NCI-H1048 (cell line): ENCODE measurements at regions not wholly inside any gene's neighbourhood (a gene's known extent, or its start where the extent isn't known, plus 50 kb on each side); places are given as distances from the start of the nearest gene placed in this dataset.

Experiments used
- DNase-seq: peaks from one replicate; lab custom pipeline; 2025; lab: John Stamatoyannopoulos, UW

DNA sequence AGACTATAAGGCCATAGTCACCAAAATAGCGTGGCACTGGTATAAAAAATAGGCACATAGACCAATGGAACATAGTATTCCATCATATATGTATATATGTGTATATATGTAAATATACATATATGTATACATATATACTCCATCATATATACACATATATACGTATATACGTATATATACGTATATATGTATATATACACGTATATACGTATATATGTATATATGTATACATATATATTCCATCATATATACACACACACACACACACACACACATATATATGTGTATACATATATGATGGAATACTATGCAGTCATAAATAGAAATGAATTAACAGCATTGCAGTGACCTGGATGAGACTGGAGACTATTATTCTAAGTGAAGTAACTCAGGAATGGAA is 204.6 kb downstream of the LTN1 start:
- no peak for DNase-seq

DNA sequence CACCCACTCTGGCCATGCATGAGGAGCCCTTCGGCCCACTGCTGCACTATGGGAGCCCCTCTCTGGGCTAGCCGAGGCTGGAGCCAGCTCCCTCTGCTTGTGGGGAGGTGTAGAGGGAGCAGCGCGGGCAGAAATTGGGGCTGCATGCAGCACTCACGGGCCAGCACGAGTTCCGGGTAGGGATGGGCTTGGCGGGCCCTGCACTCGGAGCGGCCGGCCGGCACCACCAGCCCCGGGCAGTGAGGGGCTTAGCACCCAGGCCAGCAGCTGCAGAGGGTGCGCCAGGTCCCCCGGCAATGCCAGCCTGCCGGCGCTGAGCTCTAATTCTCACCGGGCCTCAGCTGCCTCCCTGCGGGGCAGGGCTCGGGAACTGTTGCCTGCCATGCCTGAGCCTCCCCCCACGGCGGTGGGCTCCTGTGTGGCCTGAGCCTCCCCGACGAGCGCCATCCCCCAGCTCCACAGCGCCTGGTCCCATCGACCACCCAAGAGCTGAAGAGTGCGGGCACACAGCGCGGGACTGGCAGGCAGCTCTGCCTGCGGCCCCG is 209.0 kb downstream of the LTN1 start:
- DNase-seq: no peak

DNA sequence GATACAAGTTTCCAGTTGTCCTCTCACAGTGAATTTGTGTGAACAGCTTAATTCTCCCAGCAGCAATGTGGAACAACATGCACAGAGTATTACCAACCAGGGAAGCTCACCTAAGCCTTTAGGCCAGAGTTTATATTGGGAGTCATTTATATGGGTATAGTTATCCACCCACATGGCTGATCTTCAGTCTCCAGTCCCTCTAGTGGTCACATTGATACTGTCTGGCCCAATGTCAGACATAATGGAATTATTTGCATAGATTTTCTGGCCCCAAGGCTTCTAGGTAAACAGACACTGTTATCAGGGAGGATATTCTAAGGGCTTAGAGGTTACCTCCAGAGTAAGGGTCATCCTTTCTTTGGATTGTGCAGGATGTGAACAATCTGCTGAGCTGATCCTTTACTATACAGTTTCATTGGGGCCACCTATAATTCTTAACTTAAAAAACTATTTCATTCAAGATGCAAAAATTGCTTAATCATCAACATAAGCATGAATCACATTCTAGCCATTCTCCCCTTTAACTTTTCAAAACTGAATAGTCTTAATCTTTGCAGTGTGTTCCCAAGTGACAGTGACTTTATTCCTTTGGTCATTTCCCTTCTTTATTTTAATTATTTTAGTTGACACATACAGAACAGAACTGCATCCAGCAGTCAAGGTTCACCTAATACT is 210.9 kb downstream of the LTN1 start:
- DNase-seq: no peak

DNA sequence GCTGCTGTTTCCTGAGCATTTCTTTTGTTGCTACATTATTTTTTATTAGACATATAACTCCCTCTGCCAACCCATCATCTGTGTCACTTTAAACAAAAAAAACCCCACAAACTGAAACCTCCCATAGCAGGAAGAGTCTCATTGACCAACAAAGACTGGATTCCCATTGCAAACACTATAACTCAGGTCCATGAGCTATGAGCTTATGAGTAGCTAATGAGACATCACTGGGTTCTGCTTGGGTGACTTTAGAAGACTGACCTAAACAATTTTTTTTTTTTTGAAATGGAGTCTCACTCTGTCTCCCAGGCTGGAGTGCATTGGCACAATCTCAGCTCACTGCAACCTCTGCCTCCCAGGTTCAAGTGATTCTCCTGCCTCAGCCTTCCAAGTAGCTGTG is 212.8 kb downstream of the LTN1 start:
- DNase-seq: no peak

DNA sequence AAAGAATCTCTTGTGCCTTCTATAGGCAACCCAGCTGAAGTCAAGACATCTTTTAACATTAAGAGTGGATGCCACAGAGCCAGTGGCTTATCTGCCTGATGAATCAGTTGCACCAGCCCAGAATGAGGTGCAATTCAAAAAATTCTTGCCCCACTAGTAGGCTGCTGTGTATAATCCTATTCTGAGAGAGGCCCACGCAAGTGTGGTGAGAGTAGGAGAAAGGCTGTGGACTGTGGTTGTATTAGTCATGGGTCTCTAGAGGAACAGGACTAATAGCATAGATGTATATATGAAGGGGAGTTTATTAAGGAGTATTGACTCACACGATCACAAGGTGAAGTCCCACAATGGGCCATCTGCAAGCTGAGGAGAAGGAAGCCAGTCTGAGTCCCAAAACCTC is 216.4 kb downstream of the LTN1 start:
- no peak for DNase-seq

DNA sequence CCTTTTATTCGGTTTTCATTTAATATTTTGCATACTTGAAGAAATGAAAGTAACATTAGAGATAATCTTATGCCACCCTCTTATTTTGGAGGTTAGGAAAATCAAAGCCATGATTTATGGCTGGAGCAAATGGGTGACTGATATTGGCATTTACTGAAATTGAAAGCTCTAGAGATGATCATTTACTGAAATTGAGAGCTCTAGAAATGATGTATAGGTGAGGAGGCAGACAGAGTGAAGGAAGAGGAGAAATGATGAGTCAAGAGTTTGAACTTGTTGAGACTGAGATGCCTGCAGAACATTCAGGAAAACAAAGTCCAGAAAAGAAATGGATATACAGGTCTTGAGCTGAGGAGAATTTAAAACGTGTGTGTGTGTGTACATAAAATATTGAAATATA is 217.6 kb downstream of the LTN1 start:
- no peak for DNase-seq

DNA sequence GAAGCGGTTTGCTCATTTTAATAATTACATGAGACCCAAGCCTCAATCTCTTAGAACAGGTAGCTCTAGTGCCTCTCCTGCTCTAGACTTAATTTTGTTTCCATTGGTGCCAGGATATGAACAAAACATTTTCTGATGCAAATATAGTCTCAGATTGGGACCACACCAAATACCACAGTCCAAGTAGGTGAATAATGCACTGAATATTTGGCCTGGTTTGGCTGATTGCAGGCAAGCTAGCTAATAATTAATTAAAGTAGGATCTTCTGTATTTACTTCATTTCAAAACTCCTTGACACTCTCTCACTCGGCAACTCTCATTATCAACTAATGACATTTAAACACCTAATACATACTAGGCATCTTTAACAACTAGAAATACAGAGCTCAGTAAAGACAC is 219.6 kb downstream of the LTN1 start:
- DNase-seq: no peak

DNA sequence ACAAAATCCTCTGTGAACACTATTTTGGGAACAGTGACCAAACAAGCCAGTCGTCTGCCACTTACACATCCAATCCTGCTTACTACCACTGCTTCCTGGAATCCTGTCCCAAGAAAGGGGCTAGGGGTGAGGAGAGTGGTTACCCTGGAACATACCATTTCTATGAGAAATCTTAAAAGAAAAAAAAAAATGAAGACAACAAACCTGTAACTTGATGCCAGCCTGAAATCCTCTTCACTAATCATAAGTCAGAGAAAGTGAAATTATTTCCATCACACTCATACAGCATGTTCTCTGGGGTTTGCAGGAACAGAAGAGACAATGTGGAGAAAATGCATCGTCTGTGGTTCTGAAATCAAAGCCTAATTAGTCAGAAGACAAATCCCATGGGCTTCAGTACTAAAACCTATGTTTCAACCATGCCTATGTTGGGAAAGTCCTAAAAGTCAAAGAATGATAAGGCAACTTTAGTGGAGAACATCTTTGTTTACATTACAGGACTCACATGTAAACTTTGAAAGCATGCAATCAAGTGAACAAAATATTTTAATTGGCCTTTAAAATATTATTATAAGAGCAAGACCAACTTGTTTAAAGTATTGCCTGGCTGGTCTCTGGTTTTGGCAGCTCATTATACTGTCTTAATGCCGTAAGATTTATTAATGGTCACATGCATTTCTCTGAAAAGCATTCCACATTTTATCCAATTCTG is 220.7 kb downstream of the LTN1 start:
- no peak for DNase-seq

DNA sequence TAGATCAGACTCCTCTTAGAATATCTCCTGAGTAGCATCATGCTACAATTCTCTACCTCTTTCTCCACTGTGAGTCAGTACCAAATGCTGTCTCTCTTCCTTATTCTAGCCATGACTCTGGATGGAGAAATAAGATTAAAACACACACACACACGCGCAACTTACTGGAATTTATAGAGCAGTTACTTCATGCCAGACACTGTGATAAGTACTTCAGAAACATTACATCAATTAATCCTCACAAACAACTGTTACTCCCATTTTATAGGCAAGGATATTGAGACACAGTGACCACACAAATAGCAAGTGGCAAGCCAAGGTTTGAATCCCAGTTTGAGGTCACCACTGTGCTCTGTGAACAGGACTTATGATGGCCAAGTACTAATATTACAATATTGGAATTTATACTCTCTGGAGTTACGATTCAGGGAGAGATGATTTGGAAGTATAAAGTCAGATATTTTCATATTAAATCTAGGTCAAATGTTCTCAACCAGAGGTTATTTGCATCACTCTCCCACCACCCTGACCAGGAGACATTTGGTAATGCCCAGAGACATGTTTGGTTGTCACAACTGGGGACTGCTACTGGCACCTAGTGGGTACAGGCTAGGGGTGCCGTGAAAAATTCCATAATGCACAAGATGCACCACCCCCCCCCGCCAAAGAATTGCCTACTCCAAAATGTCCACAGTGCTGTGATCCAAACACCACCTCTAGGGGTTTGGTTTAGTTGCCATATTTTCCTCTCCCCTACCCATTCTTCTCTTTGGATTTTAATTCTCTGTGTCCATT is 221.6 kb downstream of the LTN1 start:
- DNase-seq: no peak

DNA sequence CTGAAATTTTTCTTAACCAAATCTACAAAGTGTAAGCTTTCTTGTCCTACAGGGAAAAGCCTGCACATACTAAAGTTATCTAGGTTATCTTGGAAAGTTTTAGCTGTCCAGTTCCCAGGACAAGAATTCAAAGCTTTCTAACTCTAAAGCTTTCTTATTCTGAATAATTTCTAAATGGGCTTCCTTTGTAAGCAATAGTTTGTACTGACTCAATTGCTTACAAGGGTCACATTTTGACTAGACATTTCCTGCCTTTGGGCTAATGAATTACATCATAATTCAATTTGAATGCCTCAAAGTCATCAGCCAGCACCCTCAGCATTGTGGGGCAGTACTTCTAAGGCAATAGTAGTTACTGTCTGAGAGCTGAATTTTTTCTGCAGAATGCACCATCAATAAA is 223.0 kb downstream of the LTN1 start:
- DNase-seq: no peak

DNA sequence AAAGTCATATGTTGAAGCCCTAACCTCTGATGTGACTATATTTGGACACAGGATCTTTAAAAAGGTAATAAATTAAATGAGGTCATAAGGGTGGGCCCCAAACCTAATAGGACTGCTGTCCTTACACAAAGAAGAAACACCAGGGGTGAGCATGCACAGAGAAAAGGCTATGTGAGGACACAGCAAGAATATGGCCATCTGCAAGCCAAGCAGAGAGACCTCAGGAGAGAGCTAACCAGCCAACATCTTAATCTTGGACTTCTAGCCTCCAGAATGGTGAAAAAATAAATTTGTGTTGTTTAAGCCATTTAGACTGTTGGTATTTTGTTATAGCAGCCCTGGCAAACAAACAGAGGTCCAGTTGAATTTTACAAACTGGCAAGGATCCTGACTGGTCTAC is 223.9 kb downstream of the LTN1 start:
- no peak for DNase-seq

DNA sequence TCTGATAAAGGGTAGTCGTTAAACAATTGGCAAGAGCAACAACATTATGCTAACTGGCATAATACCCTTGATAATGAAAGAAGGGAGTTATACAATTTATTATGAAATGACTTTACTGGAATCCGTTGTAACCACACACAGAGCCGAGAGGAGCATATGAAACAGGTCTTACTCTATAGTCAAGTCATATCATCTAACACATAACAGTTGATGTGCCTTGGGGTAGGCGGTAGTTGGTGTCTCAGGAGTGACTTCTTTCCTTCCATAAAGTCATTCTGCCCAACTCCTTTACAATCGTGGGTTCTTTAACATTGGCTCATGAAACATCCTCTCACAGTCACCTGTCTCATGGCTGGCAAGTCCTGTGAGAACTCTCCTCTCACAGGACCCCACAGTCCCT is 225.2 kb downstream of the LTN1 start:
- no peak for DNase-seq

DNA sequence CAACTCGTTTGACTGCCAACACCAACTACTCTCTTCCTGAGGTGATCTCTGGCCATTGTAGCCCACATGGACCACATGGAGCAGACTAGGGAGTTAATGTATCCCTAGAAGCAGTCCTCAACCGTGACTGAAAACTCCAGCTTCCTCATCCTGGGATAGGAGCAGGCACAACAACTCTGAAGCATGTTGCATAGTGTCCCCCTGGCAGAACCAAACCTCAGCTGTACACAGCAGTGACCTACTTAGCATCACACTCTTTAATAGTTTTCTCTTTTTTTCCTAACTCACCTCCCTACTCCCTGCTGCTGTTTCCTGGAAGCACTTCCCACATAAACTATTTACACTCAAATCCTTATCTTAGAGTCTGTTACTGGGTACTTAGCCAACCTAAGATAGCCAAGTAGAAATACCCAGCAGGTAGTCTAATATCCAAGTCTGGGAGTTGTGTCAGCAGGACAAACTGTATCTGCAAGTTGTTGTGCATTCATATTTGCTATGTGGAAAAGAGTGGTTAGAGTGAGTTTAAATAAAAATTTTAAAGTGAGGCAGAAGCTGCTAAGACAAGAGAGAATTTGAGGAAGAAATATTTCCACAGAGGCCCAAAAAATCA is 228.8 kb downstream of the LTN1 start:
- DNase-seq: no peak

DNA sequence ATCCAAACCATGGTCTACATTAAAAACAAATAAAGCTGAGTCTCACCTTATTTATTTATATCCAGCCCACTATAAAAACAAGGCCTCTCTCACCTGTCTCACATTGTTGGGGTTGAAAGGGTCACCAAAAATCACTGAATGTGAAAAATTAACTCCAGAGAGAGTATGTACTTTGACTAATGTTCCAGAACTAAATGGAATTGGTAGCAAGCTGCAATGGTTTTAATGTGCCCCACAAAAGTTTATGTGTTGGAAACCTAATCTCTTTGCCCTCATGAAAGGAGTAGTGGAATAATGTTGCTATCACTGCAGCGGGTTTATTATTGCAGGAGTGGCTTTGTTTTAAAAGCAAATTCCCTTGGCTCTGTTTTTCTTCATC is 230.3 kb downstream of the LTN1 start:
- DNase-seq: no peak

DNA sequence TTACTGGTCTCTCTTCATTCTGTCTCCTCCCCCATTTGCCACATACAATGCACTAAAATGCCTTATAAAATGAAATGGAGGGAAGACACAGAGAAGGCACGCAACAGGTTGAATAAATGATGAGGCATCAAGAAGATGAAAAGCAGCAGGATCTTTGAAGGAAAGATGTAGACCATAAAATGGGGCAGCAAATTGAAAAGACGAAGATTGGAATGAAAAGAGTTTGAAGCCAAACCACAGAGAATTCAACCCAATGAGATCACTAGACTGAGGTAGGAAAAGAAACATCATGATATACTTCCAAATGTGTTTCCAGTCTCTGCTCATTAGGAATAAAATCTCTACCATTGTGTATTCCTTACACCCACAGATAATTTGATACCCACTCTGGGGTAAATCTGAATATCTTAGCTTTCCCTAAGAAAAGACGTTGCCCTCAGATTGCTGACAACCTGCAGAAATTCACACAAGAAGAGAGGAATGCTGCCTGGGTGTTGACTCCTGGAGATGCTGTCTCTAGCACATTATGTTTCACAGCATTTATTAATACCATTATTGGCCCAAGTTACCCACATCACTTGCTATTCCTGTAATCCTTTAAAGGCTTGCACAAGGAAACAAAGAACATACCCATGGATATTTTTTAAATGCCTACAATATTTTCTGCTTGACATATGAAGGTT is 230.9 kb downstream of the LTN1 start:
- DNase-seq: no peak

DNA sequence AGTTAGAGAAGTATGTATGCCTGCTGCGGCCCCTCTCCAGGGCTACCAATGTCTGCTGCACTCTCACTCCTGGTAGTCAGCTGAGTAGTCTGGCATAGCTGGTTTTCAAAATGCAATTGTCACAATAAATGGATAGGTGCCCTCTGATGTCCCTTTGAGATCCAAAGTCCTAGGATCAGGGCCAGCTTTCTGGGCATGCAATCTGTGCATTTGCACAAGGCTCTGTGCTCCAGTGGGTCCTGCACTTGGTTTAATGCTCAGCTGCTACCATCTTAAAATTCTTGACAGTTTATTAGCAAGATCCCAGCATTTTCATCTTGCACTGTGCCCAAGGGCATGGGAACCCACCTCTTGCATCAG is 233.8 kb downstream of the LTN1 start:
- DNase-seq: no peak

DNA sequence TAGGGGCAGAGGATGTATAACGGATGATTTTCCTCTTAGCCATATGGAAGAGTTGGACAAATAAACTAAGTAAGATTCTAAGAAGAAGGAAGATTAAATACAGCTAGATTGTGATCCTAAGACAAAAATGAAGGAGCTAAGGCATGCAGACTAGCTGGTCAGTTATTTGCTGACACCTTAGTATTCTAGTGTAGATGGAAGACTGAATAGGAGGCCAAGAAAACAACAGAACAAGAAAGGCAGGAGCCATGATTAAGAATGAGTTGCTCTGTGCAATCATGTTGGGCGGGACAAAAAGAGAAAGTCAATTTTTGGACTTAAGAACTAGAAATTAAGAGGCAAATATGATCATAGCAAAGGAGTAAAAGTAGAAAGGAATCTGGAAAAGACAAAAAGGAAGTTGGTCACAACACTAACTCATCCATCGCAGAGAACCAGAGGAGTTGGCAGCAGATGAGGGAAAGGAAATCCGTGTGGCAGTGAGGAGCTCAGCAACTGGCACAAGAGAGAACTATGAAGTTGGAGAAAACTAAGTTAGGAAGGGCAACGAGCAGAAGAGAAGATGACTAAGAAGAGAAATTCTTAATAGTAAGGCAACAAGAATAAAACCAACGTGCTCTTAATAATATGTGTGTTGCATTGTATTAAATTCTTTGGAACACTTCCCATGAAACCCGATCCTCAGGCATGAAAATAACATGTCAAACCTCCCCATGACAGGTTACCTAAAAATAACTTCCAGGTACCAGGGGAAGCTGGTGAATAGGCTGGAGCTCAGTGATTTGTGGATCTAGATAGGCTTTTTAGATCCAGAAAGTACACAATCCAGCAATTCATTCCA is 234.4 kb downstream of the LTN1 start:
- no peak for DNase-seq

DNA sequence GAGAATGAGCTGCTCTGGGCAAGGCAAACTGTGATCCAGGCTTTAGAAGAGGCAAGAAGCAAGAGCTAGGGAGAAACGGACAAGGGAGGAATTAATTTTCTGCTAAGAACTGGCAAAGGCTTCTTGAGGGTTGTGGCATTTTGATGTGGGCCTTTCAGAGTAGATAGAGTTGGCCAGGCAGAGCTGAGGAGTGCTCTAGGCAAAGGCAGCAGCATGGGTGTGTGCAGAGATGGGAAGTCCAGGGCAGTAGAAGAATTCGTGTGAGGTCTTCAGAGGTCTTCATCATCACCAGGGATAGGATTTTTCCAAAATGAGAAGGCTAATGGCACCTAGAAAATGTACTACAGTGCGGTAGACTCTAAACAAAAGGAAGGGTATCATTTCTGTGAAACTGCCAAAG is 237.8 kb downstream of the LTN1 start:
- no peak for DNase-seq

DNA sequence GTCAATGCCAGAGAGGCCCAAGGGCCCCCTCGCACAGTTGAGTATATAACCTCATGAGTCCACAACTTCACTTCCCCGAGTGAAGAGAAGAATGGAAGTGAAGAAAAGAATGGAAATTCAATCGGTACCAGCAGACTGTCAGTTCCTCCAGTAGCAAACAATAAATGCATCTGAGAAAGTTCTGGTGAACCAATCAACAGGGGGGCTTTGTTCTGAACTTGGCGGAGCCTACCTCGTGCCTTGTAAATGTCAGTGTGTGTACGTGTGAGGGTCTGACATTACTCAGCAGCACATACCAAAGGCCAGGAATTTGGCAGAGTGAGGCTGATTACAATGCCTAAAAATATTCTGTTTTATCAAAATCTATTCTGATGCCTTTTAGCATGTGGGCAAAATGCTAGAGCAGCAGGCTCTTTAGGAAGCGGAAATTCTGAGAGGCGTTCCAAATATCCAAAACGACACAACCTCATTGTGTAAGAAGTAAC is 238.5 kb downstream of the LTN1 start:
- no peak for DNase-seq

DNA sequence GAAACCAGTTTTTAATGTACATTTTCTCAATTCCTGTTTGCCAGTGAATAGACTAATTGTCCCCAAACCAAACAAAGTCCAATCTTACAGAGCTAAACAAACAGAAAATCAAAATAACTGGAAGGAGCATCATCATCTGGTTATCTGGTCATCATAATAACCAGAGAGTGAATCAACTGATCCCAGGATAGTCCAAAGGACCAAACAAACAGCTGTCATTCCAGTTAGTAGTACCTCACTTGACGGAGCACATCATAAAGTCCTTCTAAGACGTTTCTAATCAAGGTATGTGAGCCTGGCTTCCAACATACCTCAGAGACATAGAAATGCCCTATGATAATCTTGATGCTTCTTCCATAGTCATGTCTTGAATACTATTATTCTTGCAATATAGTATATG is 240.5 kb downstream of the LTN1 start:
- DNase-seq: no peak

DNA sequence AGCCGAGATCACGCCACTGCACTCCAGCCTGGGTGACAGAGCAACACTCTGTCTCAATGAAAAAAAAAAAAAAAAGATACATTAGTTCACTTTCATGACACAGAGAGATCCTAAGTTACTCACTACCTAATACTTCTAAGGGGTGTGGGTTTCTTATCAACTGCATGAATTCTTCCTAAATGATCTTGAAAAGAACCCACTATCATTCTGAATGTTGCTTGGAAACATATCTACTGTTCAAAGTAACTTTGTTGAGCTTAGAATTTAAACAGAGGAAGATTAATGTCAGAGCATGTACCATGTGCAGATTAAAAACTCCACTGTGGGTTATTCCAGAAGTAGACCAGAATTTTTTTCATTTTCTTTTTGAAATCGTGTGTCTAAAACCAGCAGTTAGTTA is 241.5 kb downstream of the LTN1 start:
- no peak for DNase-seq
